ENCODE measurements at regions not wholly inside any gene's neighbourhood (a gene's known extent, or its start where the extent isn't known, plus 50 kb on each side); places are given as distances from the start of the nearest gene placed in this dataset.

GRCh38 chr2:595141-595815 is 81.9 kb downstream of the TMEM18 start:
- TF ChIP-seq CTCF (IDR thresholded peaks at IDR 0.05 in 2 of 3, conservative IDR thresholded peaks at IDR 0.05 in 1 of 3; ENCODE audit: borderline replicate concordance in 1 of 3, insufficient read depth in 1 of 3, low read depth in 2 of 3, low read length in 2 of 3) = no peak
- TF ChIP-seq POLR2A (IDR thresholded peaks at IDR 0.05; ENCODE audit: borderline replicate concordance, extremely low read depth, insufficient read depth, insufficient read length) = no peak
- TF ChIP-seq RAD21 (IDR thresholded peaks at IDR 0.05; ENCODE audit: low read depth) = no peak
- TF ChIP-seq SP1 (IDR thresholded peaks at IDR 0.05; ENCODE audit: low read depth) = no peak
- no peak for TF ChIP-seq CEBPB (IDR thresholded peaks at IDR 0.05; ENCODE audit: low read depth)

Measured in HCT116 (cell line).